ENCODE measurements at regions not wholly inside any gene's neighbourhood (a gene's known extent, or its start where the extent isn't known, plus 50 kb on each side); places are given as distances from the start of the nearest gene placed in this dataset.
A peak's percentile ranks its signal among the peaks of the same experiment; 100 is the strongest.

DNA sequence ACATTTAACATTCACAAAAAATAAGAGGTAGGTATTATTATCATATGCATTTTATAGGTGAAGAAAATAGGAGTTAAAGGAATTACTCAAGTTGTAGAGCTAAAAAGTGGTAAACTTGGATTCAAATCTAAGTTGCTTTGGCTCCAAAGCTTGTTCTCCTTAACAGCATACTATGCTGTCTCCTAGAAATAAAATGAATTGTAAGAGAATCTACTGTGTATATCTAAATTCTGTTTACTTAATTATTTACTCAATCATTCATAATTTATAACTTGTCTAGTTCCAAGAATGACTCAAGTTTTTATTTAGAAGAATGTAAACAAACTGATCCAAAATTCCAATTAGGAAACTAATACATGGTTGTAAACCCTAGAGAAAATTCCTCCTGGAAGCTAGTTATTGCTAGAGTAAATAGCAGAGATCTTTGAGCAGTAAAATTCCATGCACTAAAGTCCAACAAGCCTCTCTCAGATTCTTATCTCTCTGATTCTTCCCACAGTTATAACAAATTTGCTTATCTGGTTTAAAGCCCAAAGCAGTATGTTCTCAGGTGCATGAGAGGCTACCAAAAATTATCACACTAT is 132.5 kb upstream of the DPT start (continued):
- no peak for TF ChIP-seq SOX6 (IDR thresholded peaks at IDR 0.05)
- TF ChIP-seq SOX6 (CRISPR knock-in tag; IDR thresholded peaks at IDR 0.05) = peak; percentile 18; the same call in 1 of the 2 replicates
- no peak for TF ChIP-seq ZNF746 (CRISPR knock-in tag; IDR thresholded peaks at IDR 0.05)
- peak; percentile 53; the same call in 1 of the 2 replicates for TF ChIP-seq SOX5 (CRISPR knock-in tag; IDR thresholded peaks at IDR 0.05; ENCODE audit: borderline replicate concordance)
- TF ChIP-seq ZNF766 (CRISPR knock-in tag; IDR thresholded peaks at IDR 0.05; ENCODE audit: borderline replicate concordance) = no peak
- TF ChIP-seq, protein P1, sequence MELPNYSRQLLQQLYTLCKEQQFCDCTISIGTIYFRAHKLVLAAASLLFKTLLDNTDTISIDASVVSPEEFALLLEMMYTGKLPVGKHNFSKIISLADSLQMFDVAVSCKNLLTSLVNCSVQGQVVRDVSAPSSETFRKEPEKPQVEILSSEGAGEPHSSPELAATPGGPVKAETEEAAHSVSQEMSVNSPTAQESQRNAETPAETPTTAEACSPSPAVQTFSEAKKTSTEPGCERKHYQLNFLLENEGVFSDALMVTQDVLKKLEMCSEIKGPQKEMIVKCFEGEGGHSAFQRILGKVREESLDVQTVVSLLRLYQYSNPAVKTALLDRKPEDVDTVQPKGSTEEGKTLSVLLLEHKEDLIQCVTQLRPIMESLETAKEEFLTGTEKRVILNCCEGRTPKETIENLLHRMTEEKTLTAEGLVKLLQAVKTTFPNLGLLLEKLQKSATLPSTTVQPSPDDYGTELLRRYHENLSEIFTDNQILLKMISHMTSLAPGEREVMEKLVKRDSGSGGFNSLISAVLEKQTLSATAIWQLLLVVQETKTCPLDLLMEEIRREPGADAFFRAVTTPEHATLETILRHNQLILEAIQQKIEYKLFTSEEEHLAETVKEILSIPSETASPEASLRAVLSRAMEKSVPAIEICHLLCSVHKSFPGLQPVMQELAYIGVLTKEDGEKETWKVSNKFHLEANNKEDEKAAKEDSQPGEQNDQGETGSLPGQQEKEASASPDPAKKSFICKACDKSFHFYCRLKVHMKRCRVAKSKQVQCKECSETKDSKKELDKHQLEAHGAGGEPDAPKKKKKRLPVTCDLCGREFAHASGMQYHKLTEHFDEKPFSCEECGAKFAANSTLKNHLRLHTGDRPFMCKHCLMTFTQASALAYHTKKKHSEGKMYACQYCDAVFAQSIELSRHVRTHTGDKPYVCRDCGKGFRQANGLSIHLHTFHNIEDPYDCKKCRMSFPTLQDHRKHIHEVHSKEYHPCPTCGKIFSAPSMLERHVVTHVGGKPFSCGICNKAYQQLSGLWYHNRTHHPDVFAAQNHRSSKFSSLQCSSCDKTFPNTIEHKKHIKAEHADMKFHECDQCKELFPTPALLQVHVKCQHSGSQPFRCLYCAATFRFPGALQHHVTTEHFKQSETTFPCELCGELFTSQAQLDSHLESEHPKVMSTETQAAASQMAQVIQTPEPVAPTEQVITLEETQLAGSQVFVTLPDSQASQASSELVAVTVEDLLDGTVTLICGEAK (IDR thresholded peaks at IDR 0.05) = no peak
- TF ChIP-seq, protein P1 (CRISPR knock-in tag; IDR thresholded peaks at IDR 0.05) = no peak
- TF ChIP-seq ZNF382 (CRISPR knock-in tag; IDR thresholded peaks at IDR 0.05; ENCODE audit: borderline replicate concordance) = no peak
- no peak for TF ChIP-seq TCF12 (IDR thresholded peaks at IDR 0.05)
- no peak for TF ChIP-seq TCF12 (CRISPR knock-in tag; IDR thresholded peaks at IDR 0.05)
- TF ChIP-seq ZNF331 (CRISPR knock-in tag; IDR thresholded peaks at IDR 0.05) = peak; percentile 46; the same call in 1 of the 2 replicates
- TF ChIP-seq MIXL1 (CRISPR knock-in tag; IDR thresholded peaks at IDR 0.05) = 0 out of 2 replicates have a peak, but pooled peaks have one; percentile 54
- TF ChIP-seq TCF7 (IDR thresholded peaks at IDR 0.05; ENCODE audit: low read depth) = peak; percentile 11; the same call in 1 of the 2 replicates
- TF ChIP-seq SRSF4 (IDR thresholded peaks at IDR 0.05; ENCODE audit: low read depth, low read length, poor library complexity, severe bottlenecking) = no peak
- TF ChIP-seq SMYD3 (CRISPR knock-in tag; IDR thresholded peaks at IDR 0.05) = 0 out of 2 replicates have a peak, but pooled peaks have one; percentile 27
- TF ChIP-seq, protein P2, sequence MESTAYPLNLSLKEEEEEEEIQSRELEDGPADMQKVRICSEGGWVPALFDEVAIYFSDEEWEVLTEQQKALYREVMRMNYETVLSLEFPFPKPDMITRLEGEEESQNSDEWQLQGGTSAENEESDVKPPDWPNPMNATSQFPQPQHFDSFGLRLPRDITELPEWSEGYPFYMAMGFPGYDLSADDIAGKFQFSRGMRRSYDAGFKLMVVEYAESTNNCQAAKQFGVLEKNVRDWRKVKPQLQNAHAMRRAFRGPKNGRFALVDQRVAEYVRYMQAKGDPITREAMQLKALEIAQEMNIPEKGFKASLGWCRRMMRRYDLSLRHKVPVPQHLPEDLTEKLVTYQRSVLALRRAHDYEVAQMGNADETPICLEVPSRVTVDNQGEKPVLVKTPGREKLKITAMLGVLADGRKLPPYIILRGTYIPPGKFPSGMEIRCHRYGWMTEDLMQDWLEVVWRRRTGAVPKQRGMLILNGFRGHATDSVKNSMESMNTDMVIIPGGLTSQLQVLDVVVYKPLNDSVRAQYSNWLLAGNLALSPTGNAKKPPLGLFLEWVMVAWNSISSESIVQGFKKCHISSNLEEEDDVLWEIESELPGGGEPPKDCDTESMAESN (CRISPR knock-in tag; conservative IDR thresholded peaks at IDR 0.05) = no peak
- 0 out of 2 replicates have a peak, but pooled peaks have one; percentile 32 for TF ChIP-seq HDAC2 (CRISPR knock-in tag; IDR thresholded peaks at IDR 0.05)
- no peak for TF ChIP-seq ZNF207 (IDR thresholded peaks at IDR 0.05; ENCODE audit: borderline replicate concordance)
- no peak for TF ChIP-seq TBX3 (IDR thresholded peaks at IDR 0.05; ENCODE audit: borderline replicate concordance)
- TF ChIP-seq PHF5A (CRISPR knock-in tag; IDR thresholded peaks at IDR 0.05; ENCODE audit: low read depth, unreplicated experiment) = no peak
- no peak for TF ChIP-seq ZEB1 (IDR thresholded peaks at IDR 0.05; ENCODE audit: insufficient replicate concordance, low read depth)
- no peak for TF ChIP-seq CBX5 (CRISPR knock-in tag; IDR thresholded peaks at IDR 0.05; ENCODE audit: borderline replicate concordance)
- peak; percentile 45; the same call in 1 of the 2 replicates for TF ChIP-seq RARA (CRISPR knock-in tag; IDR thresholded peaks at IDR 0.05)
